Mammary epithelial cell (primary cell): ENCODE measurements at regions not wholly inside any gene's neighbourhood (a gene's known extent, or its start where the extent isn't known, plus 50 kb on each side); places are given as distances from the start of the nearest gene placed in this dataset.
"Not testable (repeated sequence)": the region's sequence is repeated elsewhere in the genome, so short reads cannot be mapped to it uniquely, and the experiment has no call there.

ENCODE experiments used
- CTCF ChIP-seq, 2 donors: IDR thresholded peaks in 1 of 2; conservative IDR thresholded peaks in 1 of 2; 2 replicates each; pipeline ENCODE4 v1.5.1; 2011 to 2012; ENCODE audit warnings: inconsistent platforms in 2 of 2, low read length in 2 of 2, mild to moderate bottlenecking in 2 of 2, control low read depth in 1 of 2, low read depth in 1 of 2; ENCODE audit not compliant: insufficient read depth in 1 of 2; ENCODE audit errors: extremely low read depth in 1 of 2
- EZH2 ChIP-seq: IDR thresholded peaks from 2 replicates; pipeline ENCODE4 v1.6.1; 2012; ENCODE audit warnings: low read length, inconsistent platforms, borderline replicate concordance

GRCh38 chr7:45440776-45441175, 133.4 kb upstream of the ADCY1 start:
- not testable (repeated sequence) for TF ChIP-seq CTCF (conservative IDR thresholded peaks at IDR 0.05 in 1 of 2, IDR thresholded peaks at IDR 0.05 in 1 of 2; ENCODE audit: extremely low read depth in 1 of 2, insufficient read depth in 1 of 2, low read depth in 1 of 2, low read length in 2 of 2); EZH2
